DND-41 (cell line): ENCODE measurements at regions not wholly inside any gene's neighbourhood (a gene's known extent, or its start where the extent isn't known, plus 50 kb on each side); places are given as distances from the start of the nearest gene placed in this dataset.

Source experiments
- CTCF ChIP-seq: IDR thresholded peaks from 2 replicates; pipeline ENCODE4 v1.5.1; 2012; ENCODE audit warnings: borderline replicate concordance, low read length, moderate library complexity, mild to moderate bottlenecking; ENCODE audit not compliant: poor library complexity, severe bottlenecking; ENCODE audit errors: extremely low read depth
- EZH2 ChIP-seq: IDR thresholded peaks from 3 replicates; pipeline ENCODE4 v1.6.1; 2012; ENCODE audit warnings: borderline replicate concordance, low read depth, mild to moderate bottlenecking, moderate library complexity, low read length, inconsistent platforms; ENCODE audit not compliant: severe bottlenecking

GRCh38 chr12:127728285-127728684 is 538.7 kb upstream of the TMEM132C start:
- TF ChIP-seq CTCF = no peak
- TF ChIP-seq EZH2 = no peak
